ENCODE measurements at regions not wholly inside any gene's neighbourhood (a gene's known extent, or its start where the extent isn't known, plus 50 kb on each side); places are given as distances from the start of the nearest gene placed in this dataset.
"Not testable (repeated sequence)": the region's sequence is repeated elsewhere in the genome, so short reads cannot be mapped to it uniquely, and the experiment has no call there.

- DNase-seq (ENCODE audit: missing footprints) = peak; percentile 82
- intact Hi-C loops (cut with DNase I); ATAC-seq: not testable (repeated sequence)
Measured at GRCh38 chr15:20102209-20102608, 439.4 kb downstream of the GOLGA6L6 start.

DNA sequence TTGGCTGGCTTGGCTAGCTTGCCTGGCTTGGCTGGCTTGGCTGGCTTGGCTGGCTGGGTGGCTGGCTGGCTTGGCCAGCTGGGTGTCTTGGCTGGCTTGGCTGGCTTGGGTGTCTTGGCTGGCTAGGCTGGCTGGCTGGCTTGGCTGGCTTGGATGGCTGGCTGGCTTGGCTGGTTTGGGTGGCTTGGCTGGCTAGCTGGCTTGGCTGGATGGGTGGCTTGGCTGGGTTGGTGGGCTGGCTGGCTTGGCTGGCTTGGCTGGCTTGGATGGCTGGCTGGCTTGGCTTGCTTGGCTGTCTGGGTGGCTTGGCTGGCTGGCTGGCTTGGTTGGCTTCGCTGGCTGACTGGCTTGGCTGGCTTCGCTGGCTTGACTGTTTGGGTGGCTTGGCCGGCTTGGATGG lies 440.3 kb downstream of the GOLGA6L6 start:
- ATAC-seq = peak; percentile 27
- intact Hi-C loops (cut with DNase I); DNase-seq (ENCODE audit: missing footprints): not testable (repeated sequence)

DNA sequence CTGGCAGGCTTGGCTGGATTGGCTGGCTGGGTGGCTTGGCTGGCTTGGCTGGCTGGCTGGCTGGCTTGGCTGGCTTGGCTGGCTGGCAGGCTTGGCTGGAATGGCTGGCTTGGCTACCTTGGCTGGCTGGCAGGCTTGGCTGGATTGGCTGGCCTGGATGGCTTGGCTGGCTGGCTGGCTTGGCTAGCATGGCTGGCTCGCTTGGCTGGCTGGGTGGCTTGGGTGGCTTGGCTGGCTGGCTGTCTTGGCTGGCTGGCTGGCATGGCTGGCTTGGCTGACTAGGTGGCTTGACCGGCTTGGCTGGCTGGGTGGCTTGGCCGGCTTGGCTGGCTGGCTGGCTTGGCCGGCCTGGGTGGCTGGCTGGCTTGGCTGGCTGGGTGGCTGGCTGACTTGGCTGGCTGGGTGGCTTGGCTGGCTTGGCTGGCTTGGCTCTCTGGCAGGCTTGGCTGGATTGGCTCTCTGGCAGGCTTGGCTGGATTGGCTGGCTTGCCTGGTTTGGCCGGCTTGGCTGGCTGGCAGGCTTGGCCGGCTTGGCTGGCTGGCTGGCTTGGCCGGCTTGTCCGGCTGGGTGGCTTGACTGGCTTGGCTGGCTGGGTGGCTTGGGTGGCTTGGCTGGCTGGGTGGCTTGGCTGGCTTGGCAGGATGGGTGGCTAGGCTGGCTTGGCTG lies 440.9 kb downstream of the GOLGA6L6 start:
- intact Hi-C loops (cut with DNase I); DNase-seq (ENCODE audit: missing footprints): not testable (repeated sequence)
- ATAC-seq = peak; percentile 82

DNA sequence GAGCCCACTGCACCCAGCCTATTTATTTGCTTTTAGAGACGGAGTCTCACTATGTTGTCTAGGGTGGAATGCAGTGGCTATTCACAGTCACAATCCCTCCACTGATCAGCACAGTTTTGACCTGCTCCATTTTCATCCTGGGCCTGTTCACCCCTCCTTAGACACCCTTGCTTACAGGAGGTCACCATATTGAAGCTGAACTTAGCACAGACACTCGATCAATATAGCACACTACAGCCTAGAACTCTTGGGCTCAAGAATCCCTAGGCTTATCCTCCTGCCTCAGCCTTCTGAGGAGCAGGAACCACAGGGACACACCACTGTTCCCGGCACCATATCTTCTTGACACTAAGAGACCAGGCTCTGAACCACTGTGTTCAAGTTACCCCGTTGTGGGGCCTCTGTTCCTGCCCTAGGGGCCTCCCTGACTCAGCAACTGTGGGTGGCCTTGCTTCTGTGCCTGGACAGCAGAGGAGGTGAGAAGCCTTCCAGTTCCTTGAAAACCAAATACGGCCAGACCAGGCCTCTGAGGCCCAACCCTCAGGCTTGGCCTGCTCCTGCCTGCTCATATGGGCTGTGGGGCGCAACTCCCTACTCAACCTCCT lies 445.8 kb downstream of the GOLGA6L6 start:
- peak; percentile 4 for DNase-seq (ENCODE audit: missing footprints)
- ATAC-seq; intact Hi-C loops (cut with DNase I): not testable (repeated sequence)

DNA sequence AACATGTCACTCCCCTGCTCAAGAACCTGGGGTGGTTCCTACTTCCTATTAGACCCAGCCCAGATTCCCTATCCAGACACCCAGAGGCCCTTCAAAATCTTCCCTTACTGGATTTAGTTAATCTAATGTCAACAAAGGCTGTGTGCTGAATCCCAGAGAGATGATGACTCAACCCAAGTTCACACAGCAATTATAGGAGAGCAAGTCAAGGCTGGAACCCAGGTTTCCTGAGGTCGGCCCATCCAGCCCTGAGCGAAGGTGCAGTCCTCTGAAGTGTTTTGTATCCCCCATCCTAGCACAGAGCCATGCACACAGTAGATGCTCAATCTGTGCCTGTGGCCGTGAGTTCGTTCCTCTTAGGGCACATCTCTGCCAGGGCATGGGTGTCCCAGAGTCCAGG lies 452.1 kb downstream of the GOLGA6L6 start:
- ATAC-seq (peak; percentile 24), DNase-seq (ENCODE audit: missing footprints) (peak; percentile 32)
- intact Hi-C loops (cut with DNase I) = not testable (repeated sequence)

DNA sequence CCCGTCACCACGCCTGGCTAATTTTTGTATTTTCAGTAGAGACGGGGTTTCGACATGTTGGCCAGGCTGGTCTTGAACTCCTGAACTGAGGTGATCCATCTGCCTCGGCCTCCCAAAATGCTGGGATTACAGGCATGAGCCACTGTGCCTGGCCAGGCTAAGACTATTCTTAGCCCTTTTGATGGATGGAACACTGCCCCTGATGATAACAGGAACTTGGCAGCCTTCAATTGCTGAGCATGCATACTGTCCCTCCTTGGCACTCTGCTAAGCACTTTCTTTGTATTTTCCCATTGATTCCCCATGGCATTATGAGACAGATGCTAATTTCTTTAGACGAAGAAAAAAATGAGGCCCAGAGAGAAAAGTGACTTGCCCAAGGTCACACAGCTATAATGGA lies 457.6 kb downstream of the GOLGA6L6 start:
- intact Hi-C loops (cut with DNase I); DNase-seq (ENCODE audit: missing footprints); ATAC-seq: not testable (repeated sequence)

DNA sequence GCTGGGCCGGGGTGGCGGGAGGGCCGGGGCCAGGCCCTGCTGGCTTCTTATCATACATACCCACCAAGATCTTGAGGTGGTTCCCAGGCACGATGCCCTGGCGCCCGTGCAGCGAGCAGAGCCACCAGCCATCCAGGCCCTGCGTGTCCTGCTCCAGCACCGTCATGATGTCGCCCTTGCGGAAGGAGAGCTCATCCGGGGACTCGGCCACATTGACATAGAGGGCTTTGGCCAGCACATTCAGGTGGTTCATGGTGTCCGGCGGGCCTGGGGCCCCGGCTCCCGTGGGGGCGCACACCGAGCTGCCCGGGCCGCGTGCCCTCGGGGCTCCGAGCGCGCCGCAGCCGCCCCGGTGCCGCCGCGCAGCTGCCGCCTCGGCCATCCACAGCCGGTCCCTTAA lies 467.5 kb downstream of the GOLGA6L6 start:
- intact Hi-C loops (cut with DNase I) = not testable (repeated sequence)
- DNase-seq (ENCODE audit: missing footprints) (peak; percentile 57), ATAC-seq (peak; percentile 17)

GRCh38 chr15:20069043-20069442 lies 472.6 kb downstream of the GOLGA6L6 start:
- ATAC-seq; intact Hi-C loops (cut with DNase I): not testable (repeated sequence)
- peak; percentile 55 for DNase-seq (ENCODE audit: missing footprints)

DNA sequence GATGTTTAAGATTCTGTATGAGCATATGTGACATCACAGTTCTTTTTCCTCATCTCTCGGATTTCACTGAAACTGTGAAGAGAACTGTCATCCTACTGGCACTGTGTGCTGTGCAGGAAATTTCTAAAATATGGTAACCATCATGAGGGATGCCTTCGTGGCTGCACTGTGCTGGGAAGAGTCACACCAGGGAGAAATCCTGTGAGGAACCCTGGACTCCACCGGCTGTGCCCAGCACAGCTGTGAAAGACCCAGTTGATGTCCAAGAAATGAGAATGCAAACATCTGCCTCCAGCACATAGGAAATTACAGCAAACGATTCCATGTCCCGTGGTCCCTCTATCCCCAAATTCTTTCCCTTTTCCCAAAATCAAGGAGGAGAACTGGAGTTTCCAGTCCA lies 475.4 kb downstream of the GOLGA6L6 start:
- ATAC-seq; intact Hi-C loops (cut with DNase I); DNase-seq (ENCODE audit: missing footprints): not testable (repeated sequence)

DNA sequence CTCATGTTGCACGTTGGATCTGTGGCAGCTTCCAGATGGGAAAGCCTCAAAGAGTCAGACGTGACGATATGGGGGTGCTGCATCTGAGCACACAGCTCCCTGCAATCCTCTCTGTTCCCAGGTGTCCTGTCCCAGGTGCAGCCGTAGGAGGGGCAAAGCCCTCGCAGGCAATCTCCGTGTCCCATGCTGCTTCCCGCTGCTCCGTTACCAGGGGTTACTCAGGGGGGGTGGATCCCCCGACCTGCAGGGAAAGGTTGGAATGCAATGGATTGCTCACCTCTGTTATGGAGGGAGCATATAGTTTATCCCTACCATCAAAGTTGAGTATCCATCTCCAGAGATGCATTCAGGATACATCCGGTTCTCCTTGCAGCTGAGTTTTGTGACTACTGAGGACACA lies 476.1 kb downstream of the GOLGA6L6 start:
- DNase-seq (ENCODE audit: missing footprints); intact Hi-C loops (cut with DNase I); ATAC-seq: not testable (repeated sequence)

GRCh38 chr15:20063167-20063566 lies 478.4 kb downstream of the GOLGA6L6 start:
- ATAC-seq; DNase-seq (ENCODE audit: missing footprints); intact Hi-C loops (cut with DNase I): not testable (repeated sequence)

DNA sequence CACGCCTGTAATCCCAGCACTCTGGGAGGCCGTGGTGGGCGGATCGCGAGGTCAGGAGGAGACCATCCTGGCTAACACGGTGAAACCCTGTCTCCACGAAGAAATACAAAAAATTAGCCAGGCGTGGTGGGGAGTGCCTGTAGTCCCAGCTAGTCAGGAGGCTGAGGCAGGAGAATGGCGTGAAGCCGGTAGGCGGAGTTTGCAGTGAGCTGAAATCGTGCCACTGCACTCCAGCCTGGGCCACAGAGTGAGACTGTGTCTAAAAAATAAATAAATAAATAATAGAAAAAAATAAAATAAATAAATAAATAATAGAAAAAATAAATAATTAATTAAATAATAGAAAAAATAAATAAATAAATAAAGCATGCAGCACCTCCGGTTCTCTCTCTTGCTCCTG lies 480.8 kb downstream of the GOLGA6L6 start:
- ATAC-seq; intact Hi-C loops (cut with DNase I): not testable (repeated sequence)
- peak; percentile 42 for DNase-seq (ENCODE audit: missing footprints)

- intact Hi-C loops (cut with DNase I); ATAC-seq: not testable (repeated sequence)
- peak; percentile 51 for DNase-seq (ENCODE audit: missing footprints)
Measured at GRCh38 chr15:20056871-20057270, 484.7 kb downstream of the GOLGA6L6 start.

DNA sequence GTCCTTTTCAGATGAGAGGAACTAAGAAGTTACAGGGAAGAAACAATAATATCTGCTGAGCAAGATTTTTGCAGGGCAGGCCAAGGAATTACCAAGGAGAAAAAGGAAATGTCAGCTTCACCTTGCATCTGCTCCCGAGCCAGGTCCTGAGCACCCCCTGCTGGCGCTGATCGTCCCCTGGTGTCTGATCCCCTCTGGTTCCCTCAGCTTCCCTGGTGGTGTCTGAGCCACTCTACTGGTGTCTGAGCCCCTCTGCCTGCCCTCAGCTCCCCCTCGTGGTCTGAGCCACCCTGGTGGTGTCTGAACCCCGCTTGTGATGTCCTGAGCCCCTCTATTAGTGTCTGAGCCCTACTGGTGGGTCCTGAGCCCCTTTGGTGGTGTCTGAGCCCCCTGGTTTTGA lies 485.7 kb downstream of the GOLGA6L6 start:
- ATAC-seq = peak; percentile 34
- DNase-seq (ENCODE audit: missing footprints) = peak; percentile 55
- intact Hi-C loops (cut with DNase I) = not testable (repeated sequence)

- ATAC-seq; intact Hi-C loops (cut with DNase I): not testable (repeated sequence)
- peak; percentile 69 for DNase-seq (ENCODE audit: missing footprints)
Measured at GRCh38 chr15:20048189-20048588, 493.4 kb downstream of the GOLGA6L6 start.

DNA sequence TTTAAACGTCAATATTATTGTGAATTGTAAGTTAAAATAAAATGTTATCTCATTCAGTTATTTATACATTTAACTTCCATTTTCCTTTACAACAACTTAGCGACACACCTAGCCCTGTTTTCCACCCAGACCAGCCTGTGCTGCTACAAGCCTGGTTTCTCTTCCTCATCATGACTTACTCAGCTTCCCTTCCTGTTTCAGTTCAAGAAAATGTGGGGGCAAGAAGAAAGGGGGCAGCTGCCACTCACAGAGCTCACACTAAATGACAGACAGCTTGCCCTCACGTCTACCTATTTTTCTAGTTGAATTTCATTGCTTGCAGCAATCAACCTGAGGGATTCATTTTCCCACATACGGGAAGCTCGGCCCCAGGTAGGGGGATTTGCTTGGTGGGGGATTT lies 496.4 kb downstream of the GOLGA6L6 start:
- ATAC-seq; intact Hi-C loops (cut with DNase I); DNase-seq (ENCODE audit: missing footprints): not testable (repeated sequence)

GRCh38 chr15:20040691-20041090 lies 500.9 kb downstream of the GOLGA6L6 start:
- DNase-seq (ENCODE audit: missing footprints); ATAC-seq; intact Hi-C loops (cut with DNase I): not testable (repeated sequence)

DNA sequence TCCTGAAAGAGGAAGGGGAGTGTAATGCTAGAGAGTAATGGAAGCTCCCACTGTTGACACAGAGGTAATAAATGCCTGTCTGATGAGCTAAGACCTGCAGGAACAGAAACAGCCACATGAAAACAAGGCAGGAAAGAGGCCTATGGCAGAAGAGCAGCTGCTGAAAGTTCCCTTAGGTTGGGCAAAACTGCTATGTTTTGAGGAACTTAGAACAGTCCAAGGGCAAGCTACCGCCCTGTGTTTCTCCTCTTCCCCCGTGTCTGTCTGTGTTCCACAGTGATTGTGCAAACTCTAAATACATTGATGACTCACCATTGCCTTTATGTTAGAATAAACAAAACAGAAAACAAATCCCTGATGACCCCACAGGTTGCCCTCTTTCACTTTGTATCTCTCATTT lies 516.6 kb downstream of the GOLGA6L6 start:
- peak; percentile 42 for ATAC-seq
- intact Hi-C loops (cut with DNase I); DNase-seq (ENCODE audit: missing footprints): not testable (repeated sequence)

DNA sequence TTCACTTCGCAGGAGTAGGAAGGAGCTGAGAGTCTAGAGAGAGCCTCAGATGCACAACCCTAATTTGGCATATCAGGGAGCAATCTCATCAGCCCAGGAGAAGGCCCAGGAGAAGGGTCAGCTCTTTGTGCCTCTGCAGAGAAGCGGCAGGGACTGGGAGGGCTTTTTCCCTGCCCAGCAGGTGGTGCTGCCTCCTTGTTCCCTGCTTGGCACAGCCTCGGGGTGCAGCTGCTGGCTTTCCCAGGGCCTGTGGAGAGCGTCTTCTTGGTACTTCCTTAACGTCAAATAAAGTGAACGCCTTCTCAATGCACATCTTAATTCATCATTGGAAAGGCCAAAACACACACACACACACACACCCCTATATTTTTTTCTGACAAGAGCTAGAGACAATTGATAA lies 519.3 kb downstream of the GOLGA6L6 start:
- DNase-seq (ENCODE audit: missing footprints); intact Hi-C loops (cut with DNase I); ATAC-seq: not testable (repeated sequence)

DNA sequence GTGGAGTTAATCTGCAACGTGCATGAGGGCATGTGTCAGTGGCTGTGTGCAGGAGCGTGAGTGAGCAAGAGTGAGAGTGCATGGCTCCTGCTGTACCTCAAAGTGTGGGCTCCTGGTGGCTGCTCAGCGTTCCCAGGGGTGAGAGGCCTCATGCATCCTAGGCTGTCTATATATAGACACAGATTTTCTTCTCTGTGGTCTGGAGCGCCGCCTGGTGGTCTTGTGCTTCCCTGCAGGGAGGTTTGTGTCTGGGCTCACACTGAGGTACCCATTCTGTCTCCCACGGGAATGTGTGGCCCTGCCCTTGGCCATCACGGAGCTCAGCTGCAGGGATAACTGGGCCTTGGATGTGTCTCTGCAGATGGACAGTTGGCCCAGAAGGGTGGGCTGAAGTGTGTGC lies 520.2 kb downstream of the GOLGA6L6 start:
- DNase-seq (ENCODE audit: missing footprints); intact Hi-C loops (cut with DNase I): not testable (repeated sequence)
- ATAC-seq = peak; percentile 47
